ENCODE measurements at regions not wholly inside any gene's neighbourhood (a gene's known extent, or its start where the extent isn't known, plus 50 kb on each side); places are given as distances from the start of the nearest gene placed in this dataset.

DNA sequence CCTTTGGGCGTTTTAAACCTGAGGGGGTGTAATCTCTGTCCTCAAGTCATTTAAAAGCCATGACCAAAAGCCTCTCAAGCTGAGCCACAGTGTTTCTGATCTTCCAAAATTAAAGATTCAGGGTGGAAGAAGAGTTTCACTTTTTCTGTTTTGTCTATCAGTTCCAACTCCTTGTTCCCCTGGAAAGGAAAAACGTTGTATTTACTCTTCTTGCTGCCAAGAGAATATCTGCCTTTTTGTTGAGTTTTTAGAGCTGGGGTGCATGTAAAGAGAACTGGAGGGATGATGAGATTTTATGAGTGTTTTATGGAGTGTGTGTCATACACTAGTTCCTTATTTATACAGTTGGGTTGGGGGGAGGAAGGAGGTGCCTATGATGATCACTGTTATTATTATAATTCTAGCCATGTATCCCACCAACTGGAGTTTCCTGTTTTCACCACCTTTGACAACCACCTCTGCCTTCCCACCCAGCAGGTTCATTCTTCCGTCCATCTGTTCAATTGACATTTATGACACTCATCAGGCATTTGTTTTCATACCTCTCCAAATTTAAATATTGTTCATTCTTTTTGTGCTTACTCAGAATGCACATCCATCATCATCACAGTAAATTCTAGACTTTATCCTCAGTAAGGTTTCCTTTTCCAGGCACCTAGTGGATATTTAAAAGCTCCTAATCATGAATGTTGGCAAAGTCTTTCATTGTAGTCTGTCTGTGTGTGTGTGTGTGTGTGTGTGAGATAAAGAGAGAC, 97.9 kb upstream of the MPDZ start:
- no peak for DNase-seq (ENCODE audit: low spot score)
- 49% methylated on average over 3 of the region's 3 CpGs for WGBS
- no peak overlapping the region for H3K4me3 ChIP-seq (ENCODE audit: low read depth in 1 of 3, low read length in 3 of 3)
- H3K9me3 ChIP-seq (ENCODE audit: control insufficient read depth in 4 of 4, low read length in 3 of 4) = no peaks in the 10 kb centered on the region
- H3K27me3 ChIP-seq (ENCODE audit: control insufficient read depth in 4 of 4, insufficient read depth in 4 of 4, low read length in 3 of 4) = no peaks in the 10 kb centered on the region
- no peak overlapping the region for H3K27ac ChIP-seq (ENCODE audit: low read depth in 1 of 2, low read length in 2 of 2)
- TF ChIP-seq HNF4A (conservative IDR thresholded peaks at IDR 0.05) (no peak), HNF4G (IDR thresholded peaks at IDR 0.05) (no peak), NR2F2 (IDR thresholded peaks at IDR 0.05) (no peak), FOXA2 (IDR thresholded peaks at IDR 0.05) (no peak), FOXA1 (IDR thresholded peaks at IDR 0.05) (no peak), EGR1 (IDR thresholded peaks at IDR 0.05; ENCODE audit: low read depth in 2 of 2) (no peak), RAD21 (IDR thresholded peaks at IDR 0.05) (no peak)
- TF ChIP-seq, protein P1, sequence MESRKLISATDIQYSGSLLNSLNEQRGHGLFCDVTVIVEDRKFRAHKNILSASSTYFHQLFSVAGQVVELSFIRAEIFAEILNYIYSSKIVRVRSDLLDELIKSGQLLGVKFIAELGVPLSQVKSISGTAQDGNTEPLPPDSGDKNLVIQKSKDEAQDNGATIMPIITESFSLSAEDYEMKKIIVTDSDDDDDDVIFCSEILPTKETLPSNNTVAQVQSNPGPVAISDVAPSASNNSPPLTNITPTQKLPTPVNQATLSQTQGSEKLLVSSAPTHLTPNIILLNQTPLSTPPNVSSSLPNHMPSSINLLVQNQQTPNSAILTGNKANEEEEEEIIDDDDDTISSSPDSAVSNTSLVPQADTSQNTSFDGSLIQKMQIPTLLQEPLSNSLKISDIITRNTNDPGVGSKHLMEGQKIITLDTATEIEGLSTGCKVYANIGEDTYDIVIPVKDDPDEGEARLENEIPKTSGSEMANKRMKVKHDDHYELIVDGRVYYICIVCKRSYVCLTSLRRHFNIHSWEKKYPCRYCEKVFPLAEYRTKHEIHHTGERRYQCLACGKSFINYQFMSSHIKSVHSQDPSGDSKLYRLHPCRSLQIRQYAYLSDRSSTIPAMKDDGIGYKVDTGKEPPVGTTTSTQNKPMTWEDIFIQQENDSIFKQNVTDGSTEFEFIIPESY (IDR thresholded peaks at IDR 0.05) = no peak
- no peak overlapping the region for H3K9ac ChIP-seq (ENCODE audit: low read depth in 1 of 2, low read length in 2 of 2)
- no peaks in the 10 kb centered on the region for H3K36me3 ChIP-seq (ENCODE audit: control insufficient read depth in 4 of 4, insufficient read depth in 3 of 4, low read depth in 1 of 4, low read length in 3 of 4)
- no peaks in the 10 kb centered on the region for H3K4me1 ChIP-seq (ENCODE audit: control insufficient read depth in 4 of 4, insufficient read depth in 4 of 4, low read length in 3 of 4)

DNA sequence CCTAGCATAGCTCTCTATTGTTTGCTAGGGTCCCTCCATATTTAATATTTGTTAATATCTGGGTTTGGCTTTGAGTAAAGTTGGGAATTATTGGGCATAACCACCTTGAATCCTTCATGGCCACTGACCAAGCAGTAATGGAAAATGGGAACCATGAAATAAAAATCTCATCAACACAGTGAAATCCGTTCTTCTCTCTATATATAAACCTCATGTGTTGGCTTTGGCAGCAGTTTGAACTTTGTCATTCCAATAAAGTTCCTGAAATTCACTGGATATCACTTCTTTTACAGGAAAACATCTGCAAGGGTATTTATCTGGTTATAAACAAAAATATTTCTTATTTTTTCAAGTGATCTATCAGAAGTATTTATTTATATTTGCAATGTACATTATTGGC, 93.0 kb upstream of the MPDZ start:
- no peak overlapping the region for H3K9ac ChIP-seq (ENCODE audit: low read depth in 1 of 2, low read length in 2 of 2)
- no peaks in the 10 kb centered on the region for H3K36me3 ChIP-seq (ENCODE audit: control insufficient read depth in 4 of 4, insufficient read depth in 3 of 4, low read depth in 1 of 4, low read length in 3 of 4)
- no peaks in the 10 kb centered on the region for H3K4me1 ChIP-seq (ENCODE audit: control insufficient read depth in 4 of 4, insufficient read depth in 4 of 4, low read length in 3 of 4)
- H3K27me3 ChIP-seq (ENCODE audit: control insufficient read depth in 4 of 4, insufficient read depth in 4 of 4, low read length in 3 of 4) = no peaks in the 10 kb centered on the region
- no peak for DNase-seq (ENCODE audit: low spot score)
- TF ChIP-seq, protein P1 (IDR thresholded peaks at IDR 0.05) = no peak
- TF ChIP-seq TAF1 (conservative IDR thresholded peaks at IDR 0.05) = no peak
- TF ChIP-seq SP1 (IDR thresholded peaks at IDR 0.05) = no peak
- no peak for TF ChIP-seq EGR1 (IDR thresholded peaks at IDR 0.05; ENCODE audit: low read depth in 2 of 2)
- TF ChIP-seq, protein P2, sequence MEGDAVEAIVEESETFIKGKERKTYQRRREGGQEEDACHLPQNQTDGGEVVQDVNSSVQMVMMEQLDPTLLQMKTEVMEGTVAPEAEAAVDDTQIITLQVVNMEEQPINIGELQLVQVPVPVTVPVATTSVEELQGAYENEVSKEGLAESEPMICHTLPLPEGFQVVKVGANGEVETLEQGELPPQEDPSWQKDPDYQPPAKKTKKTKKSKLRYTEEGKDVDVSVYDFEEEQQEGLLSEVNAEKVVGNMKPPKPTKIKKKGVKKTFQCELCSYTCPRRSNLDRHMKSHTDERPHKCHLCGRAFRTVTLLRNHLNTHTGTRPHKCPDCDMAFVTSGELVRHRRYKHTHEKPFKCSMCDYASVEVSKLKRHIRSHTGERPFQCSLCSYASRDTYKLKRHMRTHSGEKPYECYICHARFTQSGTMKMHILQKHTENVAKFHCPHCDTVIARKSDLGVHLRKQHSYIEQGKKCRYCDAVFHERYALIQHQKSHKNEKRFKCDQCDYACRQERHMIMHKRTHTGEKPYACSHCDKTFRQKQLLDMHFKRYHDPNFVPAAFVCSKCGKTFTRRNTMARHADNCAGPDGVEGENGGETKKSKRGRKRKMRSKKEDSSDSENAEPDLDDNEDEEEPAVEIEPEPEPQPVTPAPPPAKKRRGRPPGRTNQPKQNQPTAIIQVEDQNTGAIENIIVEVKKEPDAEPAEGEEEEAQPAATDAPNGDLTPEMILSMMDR (IDR thresholded peaks at IDR 0.05; ENCODE audit: low read depth, low read length, missing input control) = no peak
- TF ChIP-seq FOXA2 (IDR thresholded peaks at IDR 0.05) = no peak
- TF ChIP-seq HNF4G (IDR thresholded peaks at IDR 0.05) = no peak
- TF ChIP-seq, protein P3, sequence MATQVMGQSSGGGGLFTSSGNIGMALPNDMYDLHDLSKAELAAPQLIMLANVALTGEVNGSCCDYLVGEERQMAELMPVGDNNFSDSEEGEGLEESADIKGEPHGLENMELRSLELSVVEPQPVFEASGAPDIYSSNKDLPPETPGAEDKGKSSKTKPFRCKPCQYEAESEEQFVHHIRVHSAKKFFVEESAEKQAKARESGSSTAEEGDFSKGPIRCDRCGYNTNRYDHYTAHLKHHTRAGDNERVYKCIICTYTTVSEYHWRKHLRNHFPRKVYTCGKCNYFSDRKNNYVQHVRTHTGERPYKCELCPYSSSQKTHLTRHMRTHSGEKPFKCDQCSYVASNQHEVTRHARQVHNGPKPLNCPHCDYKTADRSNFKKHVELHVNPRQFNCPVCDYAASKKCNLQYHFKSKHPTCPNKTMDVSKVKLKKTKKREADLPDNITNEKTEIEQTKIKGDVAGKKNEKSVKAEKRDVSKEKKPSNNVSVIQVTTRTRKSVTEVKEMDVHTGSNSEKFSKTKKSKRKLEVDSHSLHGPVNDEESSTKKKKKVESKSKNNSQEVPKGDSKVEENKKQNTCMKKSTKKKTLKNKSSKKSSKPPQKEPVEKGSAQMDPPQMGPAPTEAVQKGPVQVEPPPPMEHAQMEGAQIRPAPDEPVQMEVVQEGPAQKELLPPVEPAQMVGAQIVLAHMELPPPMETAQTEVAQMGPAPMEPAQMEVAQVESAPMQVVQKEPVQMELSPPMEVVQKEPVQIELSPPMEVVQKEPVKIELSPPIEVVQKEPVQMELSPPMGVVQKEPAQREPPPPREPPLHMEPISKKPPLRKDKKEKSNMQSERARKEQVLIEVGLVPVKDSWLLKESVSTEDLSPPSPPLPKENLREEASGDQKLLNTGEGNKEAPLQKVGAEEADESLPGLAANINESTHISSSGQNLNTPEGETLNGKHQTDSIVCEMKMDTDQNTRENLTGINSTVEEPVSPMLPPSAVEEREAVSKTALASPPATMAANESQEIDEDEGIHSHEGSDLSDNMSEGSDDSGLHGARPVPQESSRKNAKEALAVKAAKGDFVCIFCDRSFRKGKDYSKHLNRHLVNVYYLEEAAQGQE (IDR thresholded peaks at IDR 0.05) = no peak
- no peak overlapping the region for H3K4me3 ChIP-seq (ENCODE audit: low read depth in 1 of 3, low read length in 3 of 3)
- no peaks in the 10 kb centered on the region for H3K9me3 ChIP-seq (ENCODE audit: control insufficient read depth in 4 of 4, low read length in 3 of 4)
- no peak overlapping the region for H3K27ac ChIP-seq (ENCODE audit: low read depth in 1 of 2, low read length in 2 of 2)
- 59% methylated on average over 1 of the region's 1 CpG for WGBS
